ENCODE measurements at regions not wholly inside any gene's neighbourhood (a gene's known extent, or its start where the extent isn't known, plus 50 kb on each side); places are given as distances from the start of the nearest gene placed in this dataset.
"Not testable (repeated sequence)": the region's sequence is repeated elsewhere in the genome, so short reads cannot be mapped to it uniquely, and the experiment has no call there.

DNA sequence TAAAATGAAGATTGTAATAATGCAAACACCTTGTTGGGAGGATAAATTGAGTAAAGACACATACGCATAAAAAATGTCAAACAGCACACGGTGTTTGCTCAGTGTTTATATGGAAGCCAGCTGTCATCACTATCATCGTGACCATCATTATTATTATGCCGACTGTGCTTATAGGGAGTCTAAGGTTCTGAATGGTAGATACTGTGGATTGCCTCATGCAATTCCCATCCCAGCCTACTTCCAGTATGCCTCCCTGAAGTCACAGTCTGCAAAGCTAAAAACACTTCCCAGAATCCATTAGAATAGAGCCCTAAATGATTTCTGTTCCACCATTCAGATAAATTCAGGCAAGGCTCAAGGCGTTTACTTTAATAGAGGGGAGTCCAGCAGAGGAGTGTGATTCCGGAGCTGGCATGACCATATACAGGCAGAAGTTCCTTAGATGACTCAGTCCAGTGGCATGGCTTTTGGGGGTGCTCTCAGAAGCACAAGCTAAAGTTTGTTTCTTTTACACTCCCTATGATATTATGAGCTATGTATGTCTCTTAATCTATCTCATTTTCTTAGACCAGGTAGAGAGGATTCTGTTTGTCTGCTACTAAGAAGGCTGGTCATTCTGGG, 148.7 kb downstream of the MEX3B start:
- DNase-seq: no peak

DNA sequence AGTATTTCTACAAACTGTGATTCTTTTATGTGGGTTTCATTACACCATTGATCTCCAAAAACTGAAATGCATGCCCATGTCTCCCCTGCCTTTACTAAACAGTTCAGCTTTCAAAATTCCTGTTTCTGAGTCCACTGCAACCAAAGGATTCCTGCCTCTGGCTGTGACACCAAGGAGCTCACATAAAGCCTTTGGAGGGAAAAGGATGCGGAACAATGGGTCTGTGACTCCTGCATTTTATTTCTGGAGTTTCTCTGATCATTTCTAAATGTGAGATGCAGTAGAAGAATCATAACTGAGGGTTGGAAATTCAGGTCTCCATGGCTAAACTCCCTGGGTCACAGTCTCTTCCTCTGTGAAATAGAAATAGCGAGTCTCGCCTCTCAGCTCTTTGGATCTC, 149.5 kb downstream of the MEX3B start:
- DNase-seq: no peak

DNA sequence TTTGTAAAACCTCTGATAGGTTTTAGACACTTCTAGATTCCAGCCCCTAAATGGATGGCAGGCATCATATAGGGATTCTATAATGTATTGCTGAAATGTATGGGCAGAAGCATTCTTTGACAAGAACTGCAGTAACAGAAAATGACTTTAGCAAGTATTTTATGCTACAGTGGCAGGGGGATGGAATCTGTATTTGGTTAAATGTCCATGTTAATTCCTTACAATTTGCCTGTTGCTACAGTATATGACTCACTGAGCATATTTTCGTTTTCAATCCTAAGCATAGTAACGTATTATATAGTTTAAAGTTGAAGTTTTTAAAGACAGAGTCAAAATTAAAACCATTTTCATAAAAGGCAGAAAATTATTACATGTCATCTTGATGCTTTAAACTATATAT, 150.1 kb downstream of the MEX3B start:
- DNase-seq: no peak

DNA sequence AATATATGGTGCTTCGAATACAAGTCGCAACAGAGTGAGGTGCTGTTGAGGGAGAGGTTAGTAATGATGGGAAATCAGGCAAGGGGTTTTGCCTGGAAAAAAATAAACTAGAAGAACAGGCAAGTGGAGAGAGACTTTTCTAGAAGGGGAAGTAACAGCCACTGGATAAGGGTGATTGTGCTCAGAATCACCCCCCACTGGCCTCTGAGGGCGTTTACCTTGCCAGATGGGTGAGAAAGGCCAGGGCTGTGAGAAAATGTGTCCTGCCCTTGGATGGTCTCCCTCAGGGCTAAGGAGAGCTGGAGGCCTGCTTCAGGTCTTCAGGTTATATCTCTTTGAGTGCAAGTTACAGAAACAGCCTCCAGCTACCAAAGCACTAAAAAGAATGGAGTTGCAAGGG, 151.8 kb downstream of the MEX3B start:
- DNase-seq: no peak

DNA sequence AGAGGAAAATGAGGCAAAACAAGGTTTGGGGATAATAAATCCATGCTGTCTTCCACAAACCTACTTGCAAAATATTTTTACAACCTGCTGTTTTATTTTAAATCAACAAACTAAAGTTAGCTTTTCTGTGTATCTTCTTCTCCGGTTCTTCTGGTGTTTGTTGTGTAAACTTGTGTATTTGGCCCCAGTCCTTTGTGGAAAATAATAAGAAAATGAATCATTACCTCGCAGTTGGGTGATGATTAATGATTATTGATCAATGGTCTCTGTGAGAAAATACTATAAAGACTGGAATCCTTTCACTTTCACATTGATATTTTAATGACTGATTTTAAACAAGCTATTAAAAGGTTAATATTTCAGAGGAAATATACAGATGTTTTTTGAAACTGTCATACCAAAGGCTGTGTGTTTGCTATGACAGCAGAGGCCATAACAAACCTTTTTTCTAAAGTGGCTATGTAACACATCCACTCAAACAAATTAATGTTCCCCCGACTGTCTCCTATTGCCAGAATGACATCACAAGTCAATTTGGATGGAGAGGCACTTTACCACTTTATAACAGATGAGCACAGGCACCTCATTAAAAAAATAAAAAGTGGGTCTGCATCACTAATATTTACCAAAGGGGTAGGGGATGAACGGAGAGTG, 152.5 kb downstream of the MEX3B start:
- peak; percentile 39 for DNase-seq

DNA sequence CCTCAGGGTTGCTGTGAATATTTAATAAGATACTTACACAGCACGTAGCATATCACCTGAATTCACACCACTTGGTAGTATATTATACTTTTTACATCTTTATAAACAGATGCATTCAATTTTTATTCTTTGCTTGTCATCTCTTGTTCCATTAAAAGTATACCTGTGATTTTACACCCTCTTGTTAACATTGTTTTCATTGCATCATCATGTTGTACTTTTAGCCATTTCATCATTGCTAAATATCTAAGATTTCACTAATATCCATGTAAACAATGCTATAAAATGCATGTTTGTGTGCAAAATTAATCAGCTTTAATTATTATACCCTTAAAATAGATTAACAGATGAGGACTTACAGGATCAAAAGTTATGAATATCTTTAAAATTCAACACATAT, 155.3 kb downstream of the MEX3B start:
- DNase-seq: no peak

DNA sequence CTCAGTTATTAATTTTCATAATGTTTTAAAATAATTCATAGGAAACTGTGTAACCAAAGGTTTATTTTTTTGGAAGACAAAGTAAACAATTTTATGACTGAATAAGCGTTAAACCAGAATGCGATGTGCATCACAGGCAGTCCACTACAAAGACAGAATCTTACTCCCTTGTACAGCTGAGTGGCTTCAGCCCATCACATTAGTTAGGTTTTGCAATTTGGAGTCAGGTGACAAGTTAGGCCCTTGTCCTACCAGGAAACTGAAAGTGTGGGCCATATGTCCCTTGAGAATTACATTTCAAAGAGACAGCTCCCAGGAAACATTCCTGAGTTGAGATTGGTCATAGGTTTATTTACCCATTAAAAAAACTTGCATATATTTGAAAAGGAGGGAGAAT, 156.3 kb downstream of the MEX3B start:
- DNase-seq: no peak

DNA sequence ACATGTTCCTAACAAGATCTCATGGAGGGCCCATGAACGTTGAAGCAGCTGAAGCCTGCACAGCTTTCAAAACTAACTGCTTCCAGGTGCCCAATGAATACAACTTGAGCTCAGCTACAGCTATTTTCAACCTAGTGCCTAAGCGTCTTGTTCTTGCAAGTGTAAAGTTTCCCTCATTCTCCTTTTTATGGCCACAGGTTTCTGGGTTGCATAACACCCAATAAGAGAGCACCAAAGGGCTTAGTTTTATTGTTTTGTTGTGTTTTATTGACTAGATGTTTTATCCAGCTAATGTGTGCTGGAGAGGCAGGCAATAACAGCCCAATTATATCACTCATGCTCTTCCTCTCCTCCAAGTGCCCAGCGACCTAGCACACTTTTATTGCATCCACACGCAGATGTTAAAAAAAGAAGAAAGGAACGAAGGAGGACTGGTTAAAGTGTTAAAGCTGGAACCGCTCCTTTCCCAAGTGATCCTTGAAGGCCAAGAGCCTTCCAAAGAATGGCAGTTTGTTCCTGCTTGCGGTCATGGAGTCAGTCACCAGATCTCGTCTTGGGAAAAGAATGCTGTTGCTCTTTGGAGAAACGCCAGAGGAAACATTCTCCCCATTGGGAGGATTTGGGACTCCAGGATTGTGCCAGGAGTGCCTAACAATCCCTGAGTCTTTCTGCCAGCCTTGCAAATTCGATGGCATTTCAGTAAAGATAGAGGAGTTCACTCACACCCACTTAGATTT, 156.9 kb downstream of the MEX3B start:
- no peak for DNase-seq

DNA sequence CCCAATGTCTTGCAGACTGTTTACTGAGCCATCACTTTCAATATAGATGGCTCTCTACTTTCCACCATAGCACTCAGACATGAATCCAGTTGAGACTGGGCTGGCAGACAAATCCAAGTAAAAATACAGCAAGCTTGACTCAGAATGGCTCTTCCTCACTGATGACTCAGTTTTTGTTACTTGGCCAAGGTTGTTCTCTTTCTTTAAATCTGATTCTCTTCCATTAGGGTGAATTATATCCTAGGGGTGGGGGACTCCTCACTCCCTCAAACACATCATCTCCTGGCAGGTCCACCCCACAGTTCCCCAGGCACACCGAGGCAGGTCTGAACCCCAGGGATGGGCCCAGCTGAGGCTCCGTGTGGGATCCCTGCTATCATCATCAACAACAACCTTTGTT, 157.9 kb downstream of the MEX3B start:
- DNase-seq: no peak

DNA sequence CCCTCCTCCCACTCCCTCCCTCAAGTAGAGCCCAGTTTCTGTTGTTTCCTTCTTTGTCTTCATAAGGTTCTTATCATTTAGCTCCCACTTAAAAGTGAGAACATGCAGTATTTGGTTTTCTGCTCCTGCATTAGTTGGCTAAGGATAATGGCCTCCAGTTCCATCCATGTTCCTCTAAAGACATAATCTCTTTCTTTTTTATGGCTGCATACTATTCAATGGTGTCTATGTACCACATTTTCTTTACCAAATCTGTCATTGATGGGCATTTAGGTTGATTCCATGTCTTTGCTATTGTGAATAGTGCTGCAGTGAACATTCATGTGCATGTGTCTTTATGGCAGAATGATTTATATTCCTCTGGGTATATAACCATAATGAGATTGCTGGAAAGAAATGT, 158.6 kb downstream of the MEX3B start:
- not testable (repeated sequence) for DNase-seq

DNA sequence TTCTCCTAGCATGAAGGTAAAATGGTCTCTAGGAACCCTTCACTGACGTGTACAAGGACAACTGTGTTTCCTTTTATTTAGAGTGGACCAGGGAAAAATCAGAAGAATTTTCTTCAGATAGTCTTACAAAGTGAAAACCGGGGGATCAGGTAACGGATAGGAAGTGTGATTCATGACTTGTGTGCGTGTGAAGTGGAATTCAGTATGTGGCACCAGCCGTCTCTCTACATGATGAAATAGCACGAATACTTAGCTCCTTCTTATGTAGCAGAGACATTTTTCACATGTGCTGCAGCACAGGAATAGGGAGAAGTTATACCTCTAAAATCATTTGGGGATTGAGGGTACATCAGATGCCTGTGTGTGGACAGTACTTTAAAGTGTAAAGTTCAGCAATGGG, 159.2 kb downstream of the MEX3B start:
- DNase-seq: no peak

DNA sequence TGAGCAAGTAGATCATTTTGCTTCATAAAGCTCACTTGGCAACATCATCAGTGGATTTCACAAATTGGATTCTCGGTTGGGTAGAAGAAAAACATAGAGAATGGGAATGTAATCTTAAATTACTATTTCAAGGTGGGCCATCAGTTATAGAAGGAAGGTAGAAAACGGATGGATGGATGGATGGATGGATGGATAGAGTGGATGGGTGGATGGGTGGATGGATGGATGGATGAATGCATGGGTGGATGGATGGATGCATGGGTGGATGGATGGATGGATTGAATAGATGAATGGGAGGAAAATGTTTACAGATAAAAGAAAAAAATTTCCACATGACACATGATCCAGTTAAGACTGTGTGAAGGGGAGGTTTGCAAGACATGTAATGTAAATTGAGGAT, 159.7 kb downstream of the MEX3B start:
- no peak for DNase-seq

DNA sequence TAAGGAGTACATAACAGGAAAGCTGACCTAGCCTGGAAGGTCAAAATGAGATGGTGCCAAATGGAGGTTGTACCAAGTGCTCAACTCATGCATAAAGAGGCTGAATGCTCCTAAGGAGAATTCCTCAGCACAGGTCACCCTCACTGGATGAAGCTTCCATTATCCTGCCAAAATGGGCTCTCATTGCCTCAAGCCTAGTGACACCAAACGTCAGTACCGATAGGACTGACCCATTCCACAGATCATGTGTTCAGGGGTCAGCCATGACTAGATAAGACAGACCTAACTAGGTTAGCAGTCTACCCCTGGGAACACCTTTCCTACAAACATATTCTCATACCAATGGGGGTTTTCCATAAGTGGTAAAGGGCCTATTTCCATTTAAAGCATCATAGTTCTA, 160.7 kb downstream of the MEX3B start:
- no peak for DNase-seq

DNA sequence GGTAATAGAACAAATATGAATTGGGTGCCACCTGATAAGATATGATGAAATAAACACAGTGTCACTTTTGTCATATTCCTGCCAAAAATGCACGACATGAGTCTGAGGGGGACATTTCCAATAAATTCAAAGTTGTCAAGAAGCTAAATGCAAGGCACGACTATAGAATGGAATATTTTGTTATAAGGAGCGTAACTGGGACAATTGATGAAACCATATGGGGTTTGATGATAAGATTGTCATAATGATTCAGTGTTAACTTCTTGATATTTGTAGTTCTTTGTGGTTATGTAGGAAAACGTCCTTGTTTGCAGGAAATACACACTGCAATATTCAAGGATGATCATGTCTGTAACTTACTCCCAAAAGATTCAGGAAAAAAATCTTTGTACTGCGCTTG, 163.3 kb downstream of the MEX3B start:
- DNase-seq: no peak

DNA sequence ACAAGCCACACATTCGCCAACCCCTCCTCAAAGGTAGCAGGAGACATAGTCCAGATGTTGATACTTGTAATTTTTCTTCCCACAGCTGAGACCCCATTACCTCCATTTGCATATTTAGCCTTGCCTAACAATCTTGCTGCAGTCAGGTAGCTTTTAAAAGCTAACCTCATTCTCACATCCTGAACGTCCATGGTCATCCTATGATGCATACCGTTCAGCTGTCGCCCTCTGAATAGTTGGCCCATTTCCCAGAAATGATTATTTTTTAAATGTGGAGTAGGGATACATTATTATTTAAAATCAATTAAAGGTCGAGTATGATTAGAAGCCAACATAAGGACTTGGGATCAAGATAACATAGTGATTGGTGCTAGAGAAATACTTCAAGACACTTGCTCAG, 165.0 kb downstream of the MEX3B start:
- DNase-seq: no peak

DNA sequence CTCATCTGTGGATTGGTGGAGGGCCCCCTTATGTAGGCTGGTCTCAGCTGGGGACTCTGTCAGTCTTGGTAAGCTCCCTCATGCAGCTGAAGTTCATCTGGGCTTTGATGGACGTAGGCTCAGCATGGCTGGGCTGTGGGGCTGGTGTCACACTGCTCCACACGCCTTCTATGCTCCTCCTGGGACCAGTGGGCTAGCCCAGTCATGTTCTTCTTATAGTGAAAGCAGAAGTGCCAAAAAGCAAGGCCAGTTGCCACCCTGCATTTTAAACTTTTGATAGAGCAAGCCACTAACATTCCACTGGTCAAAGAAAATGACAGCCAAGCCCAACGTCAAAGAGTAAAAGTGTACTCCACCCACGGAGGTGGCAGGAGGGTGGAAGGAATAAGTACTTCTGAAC, 165.5 kb downstream of the MEX3B start:
- DNase-seq: no peak

DNA sequence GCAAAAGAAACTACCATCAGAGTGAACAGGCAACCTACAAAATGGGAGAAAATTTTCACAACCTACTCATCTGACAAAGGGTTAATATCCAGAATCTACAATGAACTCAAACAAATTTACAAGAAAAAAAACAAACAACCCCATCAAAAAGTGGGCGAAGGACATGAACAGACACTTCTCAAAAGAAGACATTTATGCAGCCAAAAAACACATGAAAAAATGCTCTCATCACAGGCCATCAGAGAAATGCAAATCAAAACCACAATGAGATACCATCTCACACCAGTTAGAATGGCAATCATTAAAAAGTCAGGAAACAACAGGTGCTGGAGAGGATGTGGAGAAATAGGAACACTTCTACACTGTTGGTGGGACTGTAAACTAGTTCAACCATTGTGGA, 170.1 kb downstream of the MEX3B start:
- not testable (repeated sequence) for DNase-seq

DNA sequence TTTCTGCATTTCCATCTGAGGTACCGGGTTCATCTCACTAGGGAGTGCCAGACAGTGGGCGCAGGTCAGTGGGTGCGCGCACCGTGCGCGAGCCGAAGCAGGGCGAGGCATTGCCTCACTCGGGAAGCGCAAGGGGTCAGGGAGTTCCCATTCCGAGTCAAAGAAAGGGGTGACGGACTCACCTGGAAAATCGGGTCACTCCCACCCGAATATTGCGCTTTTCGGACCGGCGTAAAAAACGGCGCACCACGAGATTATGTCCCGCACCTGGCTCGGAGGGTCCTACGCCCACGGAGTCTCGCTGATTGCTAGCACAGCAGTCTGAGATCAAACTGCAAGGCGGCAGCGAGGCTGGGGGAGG, 175.1 kb downstream of the MEX3B start:
- not testable (repeated sequence) for DNase-seq

DNA sequence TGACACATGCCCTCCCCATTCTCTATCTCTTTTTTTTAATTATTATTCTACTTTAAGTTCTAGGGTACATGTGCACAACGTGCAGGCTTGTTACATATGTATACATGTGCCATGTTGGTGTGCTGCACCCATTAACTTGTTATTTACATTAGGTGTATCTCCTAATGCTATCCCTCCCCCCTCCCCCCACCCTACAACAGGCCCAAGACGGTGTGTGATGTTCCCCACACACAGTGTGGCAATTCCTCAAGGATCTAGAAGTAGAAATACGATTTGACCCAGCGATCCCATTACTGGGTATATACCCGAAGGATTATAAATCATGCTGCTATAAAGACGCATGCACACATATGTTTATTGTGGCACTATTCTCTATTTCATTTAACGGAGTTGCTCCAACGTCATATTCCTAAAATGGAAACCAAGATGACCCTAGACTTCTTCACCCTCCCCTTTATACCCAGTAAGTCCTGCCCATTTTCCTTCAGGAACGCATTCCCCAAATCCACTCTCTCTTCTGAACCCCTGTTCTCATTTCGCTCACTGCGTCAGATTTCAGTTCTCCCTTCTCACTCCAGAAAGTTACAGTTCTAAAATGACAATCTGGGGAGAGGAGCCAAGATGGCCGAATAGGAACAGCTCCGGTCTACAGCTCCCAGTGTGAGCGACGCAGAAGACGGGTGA, 175.6 kb downstream of the MEX3B start:
- DNase-seq: not testable (repeated sequence)

DNA sequence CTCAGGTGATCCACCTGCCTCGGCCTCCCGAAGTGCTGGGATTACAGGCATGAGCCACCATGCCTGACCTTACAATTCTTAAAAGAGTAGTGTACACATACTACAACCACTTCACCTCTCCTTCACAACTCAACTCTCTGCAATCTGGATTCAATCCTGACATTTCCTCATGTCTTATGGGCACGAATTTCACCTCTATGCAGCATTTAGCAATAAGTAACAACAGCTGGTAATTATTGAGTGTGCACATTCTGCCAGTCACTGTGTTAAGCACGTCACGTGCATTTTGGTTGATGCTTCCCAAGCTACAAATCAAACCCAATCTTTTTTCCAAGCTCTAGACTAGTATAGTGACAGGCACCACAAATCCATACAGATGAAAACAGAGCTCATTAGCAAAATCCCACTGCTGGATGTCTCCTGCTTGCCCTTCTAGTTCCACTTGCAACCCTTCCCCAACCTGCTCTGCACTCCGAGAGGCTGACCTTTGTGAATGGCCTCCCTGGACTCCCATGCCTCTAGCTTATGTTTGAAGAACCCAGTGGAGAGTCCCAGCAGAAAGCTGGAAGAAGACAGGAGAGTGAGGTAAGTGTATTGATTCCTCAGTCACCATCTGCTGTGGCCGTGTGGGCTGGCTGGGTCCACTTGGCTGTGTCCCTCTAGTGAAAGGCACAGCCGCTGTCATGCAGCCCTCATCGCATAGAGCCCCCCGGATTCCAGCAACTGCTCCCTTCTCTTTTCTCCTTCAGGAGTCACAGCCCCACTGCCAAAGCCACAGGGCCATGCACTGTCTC, 176.5 kb downstream of the MEX3B start:
- no peak for DNase-seq

DNA sequence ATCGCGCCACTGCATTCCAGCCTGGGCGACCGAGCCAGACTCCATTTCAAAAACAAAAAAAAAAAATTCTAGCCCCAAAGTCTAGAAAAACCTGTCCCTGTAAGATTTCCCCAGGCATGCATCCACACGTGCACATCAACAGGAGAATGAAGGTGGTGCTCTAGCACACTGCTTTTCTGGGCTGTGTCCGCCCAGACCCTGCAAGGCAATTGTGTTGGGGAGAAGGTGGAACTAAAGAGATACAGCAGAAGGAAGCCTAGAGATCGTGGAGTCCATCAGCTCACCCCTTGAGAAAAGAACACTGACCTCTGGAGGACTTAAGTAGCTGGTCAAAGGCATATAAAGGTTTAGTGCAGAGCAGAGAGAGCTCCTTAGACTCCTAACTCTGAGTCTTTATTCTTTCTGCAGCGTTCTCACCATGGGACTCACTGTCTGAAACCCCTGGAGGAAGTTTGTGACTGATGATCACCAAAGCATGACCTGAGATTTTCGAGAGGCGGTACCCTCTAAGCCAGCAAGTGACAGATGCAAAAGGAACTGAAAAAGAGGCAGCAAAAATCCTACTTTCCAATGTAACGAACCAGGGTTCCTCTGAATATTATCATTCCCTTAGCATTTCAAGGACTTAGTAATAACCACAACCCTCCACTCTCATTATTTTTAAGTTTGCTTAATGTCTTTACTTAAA, 179.8 kb downstream of the MEX3B start:
- DNase-seq: no peak

DNA sequence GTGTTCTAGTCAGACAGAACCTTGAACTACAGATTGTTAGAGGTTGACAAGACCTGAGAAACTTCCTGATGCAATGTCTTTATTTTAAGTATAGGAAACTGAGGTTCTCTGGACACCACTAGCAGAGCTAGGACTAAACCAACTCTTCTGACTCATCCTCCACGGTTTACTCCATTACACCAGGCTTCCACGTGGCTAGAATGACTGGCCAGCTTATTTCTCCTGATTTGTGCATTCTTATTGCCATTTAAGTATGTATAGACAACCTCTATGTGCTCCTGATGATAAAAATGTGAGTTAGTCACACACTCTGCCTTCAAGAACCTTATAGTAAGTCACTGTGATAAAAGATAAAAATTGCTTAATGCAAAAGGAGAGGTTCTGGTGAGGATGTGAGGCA, 182.7 kb downstream of the MEX3B start:
- no peak for DNase-seq
